T1000 (cell line): ENCODE measurements at regions not wholly inside any gene's neighbourhood (a gene's known extent, or its start where the extent isn't known, plus 50 kb on each side); places are given as distances from the start of the nearest gene placed in this dataset.
A peak's percentile ranks its signal among the peaks of the same experiment; 100 is the strongest.

Source experiments
- DNase-seq: peaks from one replicate; lab custom pipeline; 2025; ENCODE audit warnings: mixed read lengths; lab: John Stamatoyannopoulos, UW

DNA sequence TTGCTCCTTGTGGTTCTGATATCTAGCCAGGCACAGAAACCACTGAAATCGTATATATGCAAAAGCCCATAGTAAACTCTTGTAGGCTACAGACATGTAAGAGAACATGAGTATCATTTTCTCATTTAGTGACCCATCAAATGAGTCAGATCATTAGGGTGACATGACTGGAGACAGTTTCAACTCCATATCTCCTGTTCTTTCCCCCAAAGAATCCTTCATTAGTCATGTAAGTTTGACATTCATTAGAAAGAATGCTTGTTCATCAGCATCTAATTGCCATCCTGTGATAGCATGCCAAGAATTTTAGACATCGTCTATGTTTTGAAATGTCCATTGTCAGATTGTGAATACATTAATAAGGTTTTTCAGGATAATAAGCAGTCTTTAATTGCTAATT lies 264.9 kb upstream of the TPM1 start:
- DNase-seq, result no peak

DNA sequence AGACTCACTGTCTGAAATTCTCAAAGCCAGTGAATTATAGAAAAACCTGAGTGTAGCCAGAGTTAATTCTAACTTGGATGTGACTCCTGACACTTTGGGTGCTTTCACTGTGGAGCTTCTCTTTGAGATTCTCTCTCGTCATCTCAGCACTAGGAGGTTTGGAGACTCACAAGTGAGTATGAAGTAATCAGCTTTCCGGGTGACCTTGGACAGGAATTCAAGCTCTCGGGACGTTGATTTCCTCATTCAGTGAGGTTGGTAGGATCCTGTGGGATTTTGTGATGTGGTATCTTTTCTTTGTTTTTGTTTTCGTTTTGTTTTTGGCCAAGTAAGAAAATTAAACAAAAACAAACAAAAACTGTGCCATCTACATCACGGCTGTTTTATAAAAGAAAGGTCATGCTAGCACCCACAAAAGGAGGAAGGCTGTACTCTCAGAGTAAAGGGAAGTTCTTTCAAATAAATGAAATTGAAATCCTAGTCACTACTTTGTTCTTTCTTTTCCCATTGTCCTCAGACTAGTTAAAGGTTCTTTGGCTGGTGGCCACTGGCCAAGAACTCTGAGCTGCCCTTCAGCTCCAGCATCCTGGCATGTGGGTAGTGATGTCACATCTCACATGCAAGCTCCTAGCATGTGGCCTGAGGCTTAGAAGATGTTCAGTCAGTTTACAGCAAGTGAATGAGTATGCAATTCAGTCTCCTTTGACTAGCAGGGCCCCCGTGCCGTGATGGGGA lies 263.3 kb upstream of the TPM1 start:
- DNase-seq, result peak; percentile 50

DNA sequence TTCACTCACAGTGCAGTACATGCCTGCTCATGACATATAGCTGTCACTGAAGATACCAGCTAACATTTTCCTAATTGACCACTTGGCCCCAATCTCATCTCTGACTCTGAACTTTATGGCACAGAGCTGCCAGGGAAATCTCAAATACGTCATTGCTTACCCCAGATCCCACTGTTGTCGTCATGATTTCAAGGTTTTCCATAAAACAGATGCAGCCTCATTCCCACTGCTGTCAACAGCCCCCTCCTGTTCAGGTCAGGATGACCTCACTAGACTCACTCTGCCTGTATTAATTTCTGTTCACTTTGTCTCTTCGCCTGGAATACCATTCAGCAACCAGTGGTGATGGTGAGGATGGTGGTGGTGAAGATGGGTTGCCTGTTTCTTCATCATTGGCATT lies 262.6 kb upstream of the TPM1 start:
- DNase-seq, result no peak

DNA sequence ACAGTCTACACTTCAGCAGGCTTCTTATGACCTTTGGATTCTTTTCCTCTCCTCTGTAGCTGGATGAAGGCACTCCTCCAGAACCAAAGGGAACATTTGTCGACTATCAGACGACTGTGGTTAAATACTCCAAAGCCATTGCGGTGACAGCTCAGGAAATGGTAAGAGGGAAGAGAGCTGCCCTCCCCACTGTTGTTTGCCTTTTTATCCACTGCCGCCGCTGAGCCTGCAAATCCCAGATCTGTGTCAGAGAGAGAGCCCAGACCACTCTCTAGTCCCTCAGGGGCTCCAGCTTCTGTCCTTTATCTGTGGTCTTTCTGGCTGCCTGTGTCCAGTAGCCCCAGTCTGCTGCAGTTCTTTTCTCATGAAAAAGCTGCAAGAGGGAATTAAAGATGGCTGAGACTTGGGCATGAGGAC lies 261.5 kb upstream of the TPM1 start:
- no peak for DNase-seq

DNA sequence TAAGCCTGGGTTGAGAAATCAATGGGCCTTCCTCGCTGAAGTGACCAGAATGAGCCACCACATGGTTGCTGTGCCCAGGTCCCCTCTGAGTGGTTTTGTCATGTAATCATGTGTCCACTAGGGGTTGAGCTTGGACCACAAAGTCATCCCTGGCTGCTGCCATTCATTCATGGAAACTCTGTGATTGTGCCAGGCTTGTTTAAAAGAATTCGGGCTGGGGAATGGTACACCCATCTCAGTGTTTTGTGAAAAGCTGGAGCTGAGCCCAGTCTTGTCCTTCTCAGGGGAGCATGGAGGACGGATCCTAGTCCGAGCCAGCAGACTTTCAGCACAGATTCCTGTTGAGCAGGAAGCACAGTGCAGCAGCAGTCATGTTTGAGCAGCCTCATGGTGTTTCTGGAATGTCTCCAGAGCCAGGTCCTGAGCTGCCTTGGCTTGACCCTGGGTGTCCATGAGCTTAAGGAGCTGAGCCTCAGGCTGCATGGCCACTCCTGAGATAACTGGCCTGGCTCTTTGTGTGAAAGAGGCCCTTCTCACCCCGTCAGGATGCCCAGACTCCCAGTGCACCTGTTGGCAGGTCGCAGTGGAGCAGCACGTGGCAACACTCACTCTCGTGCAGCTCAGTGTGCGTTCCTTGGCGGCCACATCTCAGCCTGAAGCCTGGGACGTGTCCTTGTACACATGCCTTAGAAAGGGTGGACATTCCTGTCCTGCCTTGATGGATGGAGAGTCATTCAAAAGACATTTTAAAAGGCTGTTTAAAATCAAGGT lies 260.3 kb upstream of the TPM1 start:
- DNase-seq, result peak; percentile 35

DNA sequence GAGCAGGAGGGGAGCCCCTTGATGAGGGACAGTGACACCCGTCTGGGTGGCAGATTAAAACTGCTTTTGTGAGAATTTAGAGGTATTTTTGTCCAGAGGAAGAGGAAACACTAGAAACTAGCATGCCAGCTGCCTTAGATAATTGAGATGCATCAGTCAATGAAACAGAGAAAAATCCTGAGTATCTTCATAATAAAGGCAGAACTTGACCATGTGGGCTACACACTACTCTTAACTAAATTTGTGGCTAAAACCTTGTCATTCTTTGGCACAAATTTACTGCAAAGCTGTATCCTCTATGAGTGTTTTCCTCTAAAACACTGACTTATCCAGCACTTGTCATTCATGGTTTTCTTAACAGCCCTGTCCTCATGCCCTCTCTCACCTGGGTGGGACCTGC lies 259.7 kb upstream of the TPM1 start:
- no peak for DNase-seq

DNA sequence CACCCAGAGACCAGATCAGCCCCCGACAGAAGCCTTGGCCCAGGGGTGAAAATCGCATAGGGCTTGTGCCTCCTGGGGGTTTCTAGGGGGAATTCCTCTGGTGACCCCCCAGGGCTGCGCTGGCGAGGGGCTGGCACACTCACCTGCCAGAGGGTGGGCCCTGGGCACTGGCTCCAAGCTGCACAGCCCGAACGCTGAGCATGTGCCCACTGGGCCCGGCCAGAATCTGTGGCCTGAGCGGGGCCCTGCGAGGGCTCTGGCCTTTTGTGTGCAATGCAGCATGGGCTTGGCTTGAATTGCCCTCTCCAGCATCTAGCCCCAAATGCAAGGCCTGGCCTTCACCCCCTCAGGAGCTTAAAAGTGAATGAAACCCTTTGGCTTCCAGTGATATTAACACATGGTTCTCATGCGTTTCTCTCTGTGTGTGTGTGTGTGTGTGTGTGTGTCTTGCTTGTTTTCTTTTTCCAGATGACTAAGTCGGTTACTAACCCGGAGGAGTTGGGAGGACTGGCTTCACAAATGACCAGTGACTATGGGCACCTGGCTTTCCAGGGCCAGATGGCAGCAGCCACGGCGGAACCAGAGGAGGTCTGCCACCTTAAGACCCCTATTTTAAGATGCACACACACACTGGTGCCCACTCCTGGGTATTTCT lies 259.1 kb upstream of the TPM1 start:
- DNase-seq, result no peak

DNA sequence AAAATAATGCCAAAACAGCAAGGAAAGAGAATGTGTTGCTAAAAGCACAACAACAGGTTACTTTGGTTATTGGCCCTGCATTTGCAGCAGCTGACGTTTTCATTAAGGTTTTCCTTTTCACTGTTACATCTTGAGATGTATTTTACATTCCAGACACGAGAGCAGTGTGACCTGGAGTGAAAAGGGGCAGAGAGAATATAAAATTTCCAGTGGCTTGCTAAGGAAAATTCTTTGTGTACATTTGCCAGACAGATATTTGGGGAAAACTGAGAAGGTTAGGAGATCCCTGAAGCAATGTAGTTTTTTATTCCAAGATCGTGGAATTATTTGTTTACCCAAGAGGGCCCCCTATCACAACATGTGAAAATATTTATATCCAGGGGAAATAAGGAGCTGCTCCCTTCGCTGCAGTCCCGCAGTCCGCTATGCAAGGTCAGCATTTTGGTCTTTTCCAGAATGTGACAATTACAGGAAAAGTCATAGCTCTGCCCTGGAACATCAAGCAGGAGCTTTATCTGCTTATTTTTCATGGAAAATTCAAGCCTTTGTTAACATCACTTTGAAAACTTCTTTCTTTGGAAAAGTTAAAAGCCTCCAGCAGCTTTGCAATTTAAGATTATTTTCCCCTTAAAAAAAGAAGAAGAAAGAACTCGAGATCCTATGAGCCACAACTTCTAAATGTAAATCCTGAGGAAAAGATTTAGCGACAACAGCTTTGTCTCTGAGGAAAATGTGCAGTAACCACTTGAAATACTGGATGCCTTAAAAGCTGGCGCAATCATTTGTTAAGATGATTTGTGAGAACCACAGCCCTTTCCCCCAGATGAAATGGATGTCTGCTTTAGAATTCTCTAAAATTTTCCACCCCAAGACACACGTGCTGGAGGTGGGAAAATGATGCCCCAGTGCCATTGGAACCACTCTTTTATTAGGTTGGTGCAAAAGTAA lies 256.4 kb upstream of the TPM1 start:
- DNase-seq, result no peak

DNA sequence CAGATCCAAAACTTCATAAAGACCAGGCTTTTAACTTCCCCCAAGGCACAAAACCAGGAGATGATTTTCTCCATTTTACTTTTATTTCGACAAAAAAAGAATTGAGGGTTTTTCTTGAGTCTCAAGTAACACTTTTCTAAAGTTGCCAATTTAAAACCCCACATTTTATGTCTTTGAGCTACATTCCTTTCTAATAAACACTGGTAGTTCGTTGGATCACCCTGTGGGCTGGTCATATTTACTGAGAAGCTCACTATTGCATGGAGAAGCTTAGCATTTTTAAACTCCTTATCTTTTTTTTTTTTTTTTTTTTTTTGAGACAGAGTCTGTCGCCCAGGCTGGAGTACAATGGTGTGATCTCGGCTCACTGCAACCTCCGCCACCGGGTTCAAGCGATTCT lies 255.1 kb upstream of the TPM1 start:
- DNase-seq, result no peak

DNA sequence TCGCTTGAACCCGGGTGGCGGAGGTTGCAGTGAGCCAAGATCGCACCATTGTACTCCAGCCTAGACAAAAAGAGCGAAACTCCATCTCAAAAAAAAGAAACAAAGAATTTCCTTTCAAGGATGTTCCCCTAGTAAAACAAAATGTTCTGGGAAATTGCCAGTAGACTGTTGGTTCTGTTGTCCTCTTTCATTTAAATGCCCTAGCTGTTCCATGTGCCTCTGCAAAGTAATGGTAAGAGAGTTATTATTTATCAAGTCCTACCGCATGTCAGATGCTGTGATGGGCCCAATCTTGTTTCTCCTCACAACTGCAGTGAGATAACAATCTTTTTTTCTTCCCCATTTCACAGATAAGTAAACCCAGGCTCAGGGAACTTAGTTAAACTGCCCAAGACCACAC lies 254.3 kb upstream of the TPM1 start:
- no peak for DNase-seq

DNA sequence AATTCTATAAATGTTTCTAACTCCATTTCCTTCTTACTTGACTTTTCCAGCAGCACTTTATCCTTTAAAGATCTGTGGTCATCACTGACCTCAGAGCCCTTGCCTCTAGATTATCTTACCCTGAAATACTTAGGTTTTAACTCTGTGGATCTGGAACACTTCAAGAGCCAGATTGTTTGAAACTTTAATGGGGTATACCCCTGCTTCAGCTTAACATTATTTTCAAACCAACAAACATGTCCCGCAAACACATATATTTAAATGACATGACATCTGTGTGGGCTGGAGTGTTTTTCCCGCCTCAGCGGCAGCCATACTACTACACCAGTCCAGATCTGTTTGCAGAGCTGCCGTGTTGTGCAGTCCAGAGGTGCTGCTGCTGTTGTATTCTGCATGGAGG lies 252.0 kb upstream of the TPM1 start:
- no peak for DNase-seq

DNA sequence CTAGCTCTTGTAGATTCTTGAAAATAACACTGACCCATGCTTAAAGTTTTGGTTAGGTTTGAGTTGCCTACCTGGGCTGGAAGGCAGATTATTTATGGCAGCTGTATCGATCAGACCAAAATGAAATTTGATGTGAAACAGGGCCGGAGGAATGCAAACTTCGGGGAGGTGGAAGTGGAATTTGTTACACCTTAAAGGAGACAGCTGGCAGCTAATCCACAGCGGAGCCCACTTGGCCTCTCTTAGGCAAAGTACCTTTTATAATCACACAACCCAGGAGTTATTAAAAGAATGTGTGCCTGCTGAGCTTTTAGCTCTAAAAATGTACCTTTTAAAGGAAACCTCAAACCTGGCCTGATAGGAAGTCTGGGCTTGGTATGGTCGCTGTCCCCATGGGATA lies 250.9 kb upstream of the TPM1 start:
- no peak for DNase-seq

DNA sequence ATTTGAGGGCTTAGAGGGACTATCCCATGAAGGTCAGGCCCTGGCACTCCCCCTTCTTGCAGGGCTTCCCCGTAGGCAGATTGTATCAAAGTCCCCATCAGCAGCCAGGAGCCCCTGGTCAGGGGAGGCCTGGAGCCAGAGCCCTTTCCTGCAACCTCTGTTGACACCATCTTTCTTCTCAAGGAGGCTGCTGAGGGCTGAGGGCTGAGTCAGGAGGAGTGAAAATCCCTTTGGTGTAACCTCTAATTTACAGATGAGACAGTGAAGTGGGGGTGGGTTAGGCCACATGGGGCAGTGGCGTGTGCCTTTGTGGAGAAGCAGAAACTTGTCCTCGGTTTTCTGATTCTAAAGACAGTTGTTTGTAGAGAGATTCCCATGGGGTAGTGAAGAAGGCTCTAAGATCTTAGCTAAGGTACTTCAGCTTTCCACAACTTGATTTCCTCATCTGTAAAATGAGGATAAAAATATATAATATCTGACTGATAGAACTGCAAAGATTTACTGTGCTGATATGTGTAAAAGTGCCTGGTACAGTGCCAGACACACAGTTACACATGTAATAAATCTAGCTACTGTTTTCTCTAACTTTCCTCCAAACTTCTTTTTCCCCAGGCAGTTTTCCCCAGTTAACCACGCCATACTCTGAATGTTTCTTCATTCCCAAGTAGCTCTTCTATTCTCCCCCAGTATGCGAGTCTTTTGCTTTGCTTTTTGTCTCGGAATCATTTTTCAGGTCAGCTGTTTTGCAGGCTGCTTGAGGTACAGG lies 249.4 kb upstream of the TPM1 start:
- no peak for DNase-seq

DNA sequence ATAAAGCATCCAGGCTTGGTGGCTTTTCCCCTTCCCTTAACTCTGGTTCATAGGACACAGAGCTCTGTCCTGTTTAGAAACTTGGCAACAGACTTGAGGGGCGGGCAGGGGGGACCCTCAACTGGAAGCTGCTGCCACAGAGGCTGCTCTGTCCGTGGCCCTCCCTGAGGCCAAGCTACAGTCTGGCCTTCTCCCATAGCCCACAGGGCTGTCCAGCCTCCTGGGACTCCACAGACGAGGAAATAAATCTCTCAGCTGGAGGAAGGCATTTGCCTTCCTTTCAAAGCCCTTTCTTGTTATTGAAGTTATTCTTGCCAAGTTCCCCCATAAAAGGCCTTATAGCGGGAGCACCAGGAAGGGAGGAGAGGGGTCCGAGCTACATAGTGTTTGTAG lies 248.8 kb upstream of the TPM1 start:
- DNase-seq, result no peak

DNA sequence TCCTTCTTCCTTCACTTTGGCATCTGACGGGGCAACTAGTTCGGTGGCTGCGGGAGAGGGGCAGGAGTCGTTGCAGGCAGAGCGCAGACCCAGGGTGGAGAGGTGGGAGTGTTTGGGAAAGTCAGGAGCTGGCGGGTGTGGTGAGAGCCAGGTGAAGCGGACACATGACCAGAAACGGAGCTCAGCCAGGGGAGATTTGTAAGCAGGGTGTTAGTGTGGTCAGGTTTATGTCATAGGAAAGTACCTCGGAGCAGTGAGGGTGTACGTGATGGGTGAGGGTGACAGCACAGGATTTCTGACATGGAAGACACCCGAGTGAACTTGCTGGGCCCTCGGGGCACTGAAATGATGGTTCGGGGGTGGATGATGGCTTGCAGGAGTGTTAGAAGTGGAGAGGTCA lies 247.4 kb upstream of the TPM1 start:
- no peak for DNase-seq

DNA sequence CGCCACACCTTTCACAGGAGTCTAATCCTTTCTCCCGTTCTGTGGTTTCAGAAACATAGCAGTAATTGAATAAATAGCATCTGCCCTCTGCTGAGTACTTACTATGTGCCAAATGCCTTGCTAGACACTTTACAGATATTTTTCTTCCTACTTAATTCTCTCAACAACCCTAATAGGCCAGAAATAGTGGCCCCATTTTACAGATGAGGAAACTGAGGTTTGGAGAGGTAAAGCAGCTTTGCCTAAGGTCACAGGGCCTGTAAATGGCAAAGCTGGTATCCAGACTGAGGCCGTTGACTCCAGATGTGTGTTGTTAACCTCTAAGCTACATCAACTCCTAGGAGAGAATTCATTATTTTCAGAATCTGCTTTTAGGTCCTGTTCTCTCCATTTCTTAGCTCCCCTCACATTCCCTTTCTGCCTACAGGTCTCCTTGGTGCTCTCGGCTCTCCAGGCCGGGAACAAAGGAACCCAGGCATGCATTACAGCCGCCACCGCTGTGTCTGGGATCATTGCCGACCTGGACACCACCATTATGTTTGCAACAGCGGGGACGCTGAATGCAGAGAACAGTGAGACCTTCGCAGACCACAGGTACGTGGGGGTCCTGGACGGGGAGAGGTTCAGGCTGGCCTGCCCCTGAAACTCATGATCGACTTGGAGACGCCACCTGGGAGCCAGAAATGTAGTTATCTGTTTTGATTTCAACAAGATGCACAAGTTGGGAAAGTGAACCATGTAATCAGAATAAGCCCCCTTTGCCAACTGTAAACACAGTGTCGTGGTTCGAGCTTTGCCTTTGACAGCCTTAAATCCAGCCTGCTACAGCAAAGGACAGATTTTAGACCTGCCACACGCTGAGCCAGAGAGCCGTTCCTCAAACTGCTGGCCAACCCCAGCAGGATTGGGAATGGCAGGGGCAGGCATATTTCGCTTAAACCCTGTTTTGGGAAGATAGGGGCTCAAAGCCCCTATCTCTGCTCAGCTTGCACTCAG lies 246.5 kb upstream of the TPM1 start:
- DNase-seq, result no peak

DNA sequence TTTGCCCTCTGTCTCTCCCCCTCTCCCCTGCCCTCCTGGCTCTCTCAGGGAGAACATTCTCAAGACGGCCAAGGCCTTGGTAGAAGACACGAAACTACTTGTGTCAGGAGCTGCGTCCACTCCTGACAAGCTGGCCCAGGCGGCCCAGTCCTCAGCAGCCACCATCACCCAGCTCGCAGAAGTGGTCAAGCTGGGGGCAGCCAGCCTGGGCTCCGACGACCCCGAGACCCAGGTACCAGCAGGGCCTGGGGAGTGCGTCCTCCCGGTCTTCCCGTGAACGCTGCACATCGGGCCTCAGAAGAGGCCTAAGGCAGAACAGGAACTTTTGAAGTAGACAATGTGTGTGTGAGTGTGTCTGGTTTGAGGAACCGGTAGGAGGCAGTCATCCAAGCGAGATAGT lies 245.4 kb upstream of the TPM1 start:
- DNase-seq, result no peak

DNA sequence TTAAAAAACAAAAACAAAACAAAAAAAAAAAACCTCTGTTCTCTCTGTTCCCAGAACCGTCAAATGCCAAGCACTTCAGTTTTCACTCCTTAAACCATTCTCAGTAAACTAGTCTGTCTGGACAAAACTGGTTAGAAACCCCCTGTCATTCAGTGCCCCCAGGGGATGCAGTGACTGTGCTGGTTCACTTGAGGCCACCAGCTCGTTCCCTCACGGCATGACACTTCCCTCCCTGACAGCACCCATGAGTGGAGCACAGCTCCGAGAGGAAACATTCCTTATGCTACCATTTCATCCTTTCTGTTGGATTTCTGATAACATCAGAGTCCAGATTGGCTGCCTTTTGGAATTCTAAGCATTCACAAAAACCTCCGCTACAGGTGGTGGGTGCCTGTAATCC lies 244.0 kb upstream of the TPM1 start:
- no peak for DNase-seq

DNA sequence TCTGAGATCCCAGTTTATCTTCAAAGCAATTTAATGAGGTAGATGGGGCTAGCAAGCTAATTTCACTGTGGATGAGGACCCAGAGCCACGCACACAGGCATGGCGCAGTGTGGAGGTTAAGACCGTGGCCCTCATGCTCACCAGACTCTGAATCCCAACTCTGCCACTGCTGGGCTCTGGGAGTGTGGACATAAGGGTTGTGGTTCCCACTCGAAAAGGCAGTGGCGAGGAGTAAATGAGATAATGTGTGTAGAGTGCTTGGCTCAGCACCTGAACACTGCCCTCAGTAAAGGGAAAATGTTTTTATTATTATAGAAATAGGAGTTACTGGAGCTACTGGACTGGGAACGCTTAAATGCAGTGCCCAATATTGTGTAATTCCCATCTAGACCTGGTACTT lies 243.5 kb upstream of the TPM1 start:
- DNase-seq, result no peak

DNA sequence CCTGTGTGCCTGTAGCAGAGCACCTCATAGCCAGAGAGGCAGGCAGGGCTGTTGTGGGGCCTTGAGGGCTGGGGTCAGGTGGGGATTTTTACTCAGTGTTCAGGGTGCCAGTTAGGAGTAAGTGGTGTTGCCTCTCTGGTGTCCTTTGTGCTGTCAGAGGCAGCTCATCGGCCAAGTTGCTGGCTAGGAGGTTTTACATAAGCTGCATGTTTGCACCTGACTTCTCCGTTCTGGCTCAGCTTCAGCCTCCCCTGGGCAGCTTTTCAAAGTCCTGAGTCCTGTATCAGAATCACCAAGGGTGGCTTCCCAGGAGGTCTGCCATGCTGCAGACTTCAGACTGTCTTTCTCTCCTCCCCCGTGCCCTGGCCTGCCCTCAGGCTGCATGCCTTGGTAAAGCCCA lies 242.6 kb upstream of the TPM1 start:
- no peak for DNase-seq
